ENCODE measurements at regions not wholly inside any gene's neighbourhood (a gene's known extent, or its start where the extent isn't known, plus 50 kb on each side); places are given as distances from the start of the nearest gene placed in this dataset.

- Histone ChIP-seq H3K27ac (ENCODE audit: low read depth in 1 of 2, low read length in 2 of 2) (no peak overlapping the region), H3K36me3 (replicated peaks in 1 of 2; ENCODE audit: control insufficient read depth in 1 of 2, insufficient read depth in 2 of 2, low read length in 2 of 2) (no peaks in the 10 kb centered on the region), H3K79me2 (ENCODE audit: insufficient read depth, low read length) (no peaks in the 10 kb centered on the region), H3K9me3 (replicated peaks in 1 of 2; ENCODE audit: control insufficient read depth in 1 of 2, insufficient read depth in 1 of 2, low read length in 2 of 2) (no peaks in the 10 kb centered on the region), H3K4me1 (ENCODE audit: control insufficient read depth in 1 of 2, insufficient read depth in 2 of 2, low read length in 2 of 2) (no peaks in the 10 kb centered on the region), H3K4me2 (replicated peaks; ENCODE audit: extremely low read depth, low read length, poor library complexity, severe bottlenecking) (no peak overlapping the region), H4K20me1 (ENCODE audit: insufficient read depth, low read length) (no peaks in the 10 kb centered on the region), H2AFZ (ENCODE audit: insufficient read depth, low read depth, low read length, poor library complexity, severe bottlenecking) (no peak overlapping the region), H3K27me3 (ENCODE audit: control insufficient read depth in 2 of 2, insufficient read depth in 2 of 2, low read length in 2 of 2) (no peaks in the 10 kb centered on the region), H3K9ac (ENCODE audit: insufficient read depth, low read length, poor library complexity, severe bottlenecking) (no peak overlapping the region), H3K4me3 (replicated peaks in 1 of 3; ENCODE audit: low read depth in 2 of 3, low read length in 3 of 3) (no peak overlapping the region)
- no peak for TF ChIP-seq CTCF (IDR thresholded peaks at IDR 0.05)
- 95% methylated on average over 4 of the region's 5 CpGs for WGBS (ENCODE audit: insufficient coverage)
- Mint-ChIP-seq H3K4me1 (no peaks in the 10 kb centered on the region), H3K36me3 (no peaks in the 10 kb centered on the region), H3K27me3 (ENCODE audit: low read depth in 3 of 3) (peaks cover 0 to 1% (median 0%) of the 10 kb centered on the region in 3 donors), H3K27ac (no peak overlapping the region), H3K4me3 (no peak overlapping the region), H3K9me3 (peaks cover 0 to 3% (median 0%) of the 10 kb centered on the region in 7 donors)
- DNase-seq: no peak
- intact Hi-C loops (cut with micrococcal nuclease): no loop called here
Observed at GRCh38 chr13:53822136-53822535, 793.5 kb downstream of the OLFM4 start.

GRCh38 chr13:53839461-53839860 is 810.8 kb downstream of the OLFM4 start:
- Histone ChIP-seq H3K4me3 (replicated peaks in 1 of 3; ENCODE audit: low read depth in 2 of 3, low read length in 3 of 3) (no peak overlapping the region), H3K36me3 (replicated peaks in 1 of 2; ENCODE audit: control insufficient read depth in 1 of 2, insufficient read depth in 2 of 2, low read length in 2 of 2) (no peaks in the 10 kb centered on the region), H3K9ac (ENCODE audit: insufficient read depth, low read length, poor library complexity, severe bottlenecking) (no peak overlapping the region), H3K9me3 (replicated peaks in 1 of 2; ENCODE audit: control insufficient read depth in 1 of 2, insufficient read depth in 1 of 2, low read length in 2 of 2) (no peaks in the 10 kb centered on the region), H3K4me1 (ENCODE audit: control insufficient read depth in 1 of 2, insufficient read depth in 2 of 2, low read length in 2 of 2) (no peaks in the 10 kb centered on the region), H3K27ac (ENCODE audit: low read depth in 1 of 2, low read length in 2 of 2) (no peak overlapping the region), H3K4me2 (replicated peaks; ENCODE audit: extremely low read depth, low read length, poor library complexity, severe bottlenecking) (no peak overlapping the region), H4K20me1 (ENCODE audit: insufficient read depth, low read length) (no peaks in the 10 kb centered on the region), H2AFZ (ENCODE audit: insufficient read depth, low read depth, low read length, poor library complexity, severe bottlenecking) (no peak overlapping the region), H3K27me3 (ENCODE audit: control insufficient read depth in 2 of 2, insufficient read depth in 2 of 2, low read length in 2 of 2) (no peaks in the 10 kb centered on the region), H3K79me2 (ENCODE audit: insufficient read depth, low read length) (no peaks in the 10 kb centered on the region)
- no peaks in the 10 kb centered on the region for H3K36me3 Mint-ChIP-seq
- H3K27ac Mint-ChIP-seq: no peak overlapping the region
- no peak overlapping the region for H3K4me3 Mint-ChIP-seq
- H3K9me3 Mint-ChIP-seq: peaks cover 0 to 4% (median 0%) of the 10 kb centered on the region in 7 donors
- DNase-seq: no peak
- H3K27me3 Mint-ChIP-seq (ENCODE audit: low read depth in 3 of 3): no peaks in the 10 kb centered on the region
- intact Hi-C loops (cut with micrococcal nuclease): no loop called here
- no peak for TF ChIP-seq CTCF (IDR thresholded peaks at IDR 0.05)
- no peaks in the 10 kb centered on the region for H3K4me1 Mint-ChIP-seq
